Colonic mucosa (tissue), 4 donors: ENCODE measurements at regions not wholly inside any gene's neighbourhood (a gene's known extent, or its start where the extent isn't known, plus 50 kb on each side); places are given as distances from the start of the nearest gene placed in this dataset.

Source experiments
- DNase-seq: peaks from one replicate; pipeline ENCODE4 v3.0.0-alpha.2; 2020
- H3K27ac ChIP-seq: fragments of 200-600 bp; one replicate; pipeline ENCODE4 v1.8.0; 2021
- H3K27me3 ChIP-seq: fragments of 200-600 bp; one replicate; pipeline ENCODE4 v1.8.0; 2021
- H3K36me3 ChIP-seq: fragments of 200-600 bp; one replicate; pipeline ENCODE4 v1.8.0; 2021
- H3K4me1 ChIP-seq: fragments of 200-600 bp; one replicate; pipeline ENCODE4 v1.8.0; 2021; ENCODE audit warnings: mild to moderate bottlenecking
- H3K4me3 ChIP-seq: fragments of 200-600 bp; one replicate; pipeline ENCODE4 v1.8.0; 2021
- H3K9ac ChIP-seq, 2 donors: one replicate each; pipeline ENCODE4 v1.7.0; 2013; ENCODE audit warnings: control low read depth in 2 of 2, low read depth in 2 of 2, low read length in 2 of 2
- H3K9me3 ChIP-seq: fragments of 200-600 bp; one replicate; pipeline ENCODE4 v1.8.0; 2021
- intact Hi-C: fragments of 100-400 bp; cut with DNase I; formaldehyde crosslinking; loops from one replicate; pipeline ENCODE4 v1.14.1; 2022
- TF ChIP-seq, protein P1 (sequence below): fragments of 200-600 bp; IDR thresholded peaks from one replicate; pipeline ENCODE4 v1.8.0; 2022; ENCODE audit warnings: antibody characterized with exemption, mild to moderate bottlenecking
- donor health status: healthy.
- donor health status: DM: no; HTN: no; CAD: no.
- donor health status: DM: no; HTN: no; CAD: no.

DNA sequence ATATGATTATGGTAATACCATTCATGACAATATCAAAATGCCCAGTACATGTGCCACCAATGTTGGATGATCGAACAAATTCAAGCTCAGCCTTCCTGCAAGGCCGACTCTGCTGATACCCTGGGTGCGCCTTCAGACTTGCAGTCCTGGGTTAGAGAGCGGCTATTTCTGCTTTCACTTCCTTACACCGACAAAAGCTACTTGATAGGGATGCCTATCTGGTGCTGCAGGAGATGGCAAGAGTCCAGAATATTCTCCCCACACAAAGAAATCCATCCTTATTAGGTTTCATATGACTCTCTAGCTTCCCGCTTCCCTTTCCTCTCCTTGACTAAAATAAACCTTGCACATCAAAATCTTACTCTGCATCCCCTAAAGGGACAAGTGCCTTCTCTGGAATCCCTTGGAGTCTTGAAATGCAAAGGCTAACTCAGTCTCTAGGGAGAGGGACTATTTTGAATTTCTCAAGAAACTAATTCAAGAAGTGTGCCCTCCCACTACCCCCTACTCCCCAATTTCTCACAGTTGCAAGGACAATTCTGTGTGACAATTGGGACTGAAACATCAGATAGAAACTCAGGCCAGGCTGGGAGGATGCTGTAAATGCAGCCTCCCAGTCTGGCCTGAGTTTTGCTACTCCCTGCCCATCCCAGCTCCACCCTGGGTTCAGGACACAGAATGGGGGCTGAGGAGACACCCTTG is 103.1 kb upstream of the USP24 start:
- intact Hi-C loops = no loop called here
- TF ChIP-seq, protein P1, sequence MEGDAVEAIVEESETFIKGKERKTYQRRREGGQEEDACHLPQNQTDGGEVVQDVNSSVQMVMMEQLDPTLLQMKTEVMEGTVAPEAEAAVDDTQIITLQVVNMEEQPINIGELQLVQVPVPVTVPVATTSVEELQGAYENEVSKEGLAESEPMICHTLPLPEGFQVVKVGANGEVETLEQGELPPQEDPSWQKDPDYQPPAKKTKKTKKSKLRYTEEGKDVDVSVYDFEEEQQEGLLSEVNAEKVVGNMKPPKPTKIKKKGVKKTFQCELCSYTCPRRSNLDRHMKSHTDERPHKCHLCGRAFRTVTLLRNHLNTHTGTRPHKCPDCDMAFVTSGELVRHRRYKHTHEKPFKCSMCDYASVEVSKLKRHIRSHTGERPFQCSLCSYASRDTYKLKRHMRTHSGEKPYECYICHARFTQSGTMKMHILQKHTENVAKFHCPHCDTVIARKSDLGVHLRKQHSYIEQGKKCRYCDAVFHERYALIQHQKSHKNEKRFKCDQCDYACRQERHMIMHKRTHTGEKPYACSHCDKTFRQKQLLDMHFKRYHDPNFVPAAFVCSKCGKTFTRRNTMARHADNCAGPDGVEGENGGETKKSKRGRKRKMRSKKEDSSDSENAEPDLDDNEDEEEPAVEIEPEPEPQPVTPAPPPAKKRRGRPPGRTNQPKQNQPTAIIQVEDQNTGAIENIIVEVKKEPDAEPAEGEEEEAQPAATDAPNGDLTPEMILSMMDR = no peak
- no peaks in the 10 kb centered on the region for H3K36me3 ChIP-seq
- H3K4me3 ChIP-seq = no peak overlapping the region
- H3K4me1 ChIP-seq = no peaks in the 10 kb centered on the region
- H3K9ac ChIP-seq = no peak overlapping the region
- no peaks in the 10 kb centered on the region for H3K9me3 ChIP-seq
- H3K27ac ChIP-seq = no peak overlapping the region
- no peak for DNase-seq
- H3K27me3 ChIP-seq = no peaks in the 10 kb centered on the region

GRCh38 chr1:55317673-55318072 is 102.5 kb upstream of the USP24 start:
- TF ChIP-seq, protein P1 = no peak
- no peak overlapping the region for H3K4me3 ChIP-seq
- intact Hi-C loops = no loop called here
- DNase-seq = no peak
- no peaks in the 10 kb centered on the region for H3K4me1 ChIP-seq
- no peaks in the 10 kb centered on the region for H3K9me3 ChIP-seq
- H3K27me3 ChIP-seq = no peaks in the 10 kb centered on the region
- H3K9ac ChIP-seq = no peak overlapping the region
- H3K27ac ChIP-seq = no peak overlapping the region
- H3K36me3 ChIP-seq = no peaks in the 10 kb centered on the region

DNA sequence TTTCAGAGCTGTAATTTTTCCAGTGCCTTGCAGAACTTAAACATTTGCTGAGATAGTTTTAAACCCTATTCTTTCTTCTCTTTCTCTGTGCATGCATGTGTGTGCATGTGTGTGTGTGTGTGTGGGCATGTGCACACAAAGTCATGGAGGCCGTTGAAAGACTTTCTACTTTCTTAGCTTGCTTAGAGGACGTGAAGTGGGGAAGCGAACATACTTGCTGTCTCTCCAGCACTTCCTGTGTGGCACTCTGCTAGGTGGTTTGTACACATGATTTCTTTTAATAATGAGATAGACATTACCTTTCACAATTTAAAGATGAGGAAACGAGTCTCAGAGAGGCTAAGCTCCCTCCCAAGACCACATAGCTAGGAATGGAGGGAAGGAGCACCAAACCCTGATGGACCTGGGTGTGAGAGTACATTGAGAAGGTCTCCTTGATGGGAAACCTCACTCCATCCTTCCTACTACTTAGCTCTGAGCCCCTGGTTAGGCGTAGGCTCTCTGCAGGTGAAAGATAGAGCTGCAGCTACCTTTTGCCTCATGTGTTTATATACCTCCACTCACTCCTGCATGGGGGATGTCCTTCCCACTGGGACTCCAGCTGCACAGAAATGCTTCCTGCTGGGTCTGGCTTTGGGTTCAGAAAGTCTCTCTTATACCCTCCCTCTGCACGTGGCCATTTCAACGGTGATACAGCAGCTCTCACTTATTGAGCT is 101.9 kb upstream of the USP24 start:
- TF ChIP-seq, protein P1 = no peak
- Histone ChIP-seq H3K27ac (no peak overlapping the region), H3K4me1 (no peaks in the 10 kb centered on the region), H3K27me3 (no peaks in the 10 kb centered on the region), H3K4me3 (no peak overlapping the region), H3K9ac (no peak overlapping the region), H3K36me3 (no peaks in the 10 kb centered on the region), H3K9me3 (no peaks in the 10 kb centered on the region)
- no peak for DNase-seq
- intact Hi-C loops = no loop called here

DNA sequence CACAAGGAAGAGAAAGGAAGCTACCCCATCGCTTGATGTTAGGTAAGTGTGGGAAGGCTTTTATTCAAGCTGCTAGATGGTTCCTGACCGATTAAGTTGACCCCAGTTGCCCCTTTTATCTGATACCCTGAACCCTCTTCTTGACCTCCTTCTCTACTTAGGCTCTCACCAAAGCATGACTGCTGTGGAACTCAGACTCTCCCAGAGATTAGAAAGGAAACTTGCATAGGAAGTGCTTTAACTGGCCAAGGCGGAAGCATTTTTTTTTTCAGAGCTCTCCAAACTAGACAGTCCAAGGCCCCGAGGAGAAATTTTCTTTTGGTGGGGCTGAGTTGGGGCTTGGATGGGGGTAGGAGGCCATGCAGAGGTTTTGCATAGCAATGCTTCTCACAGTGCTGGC is 101.3 kb upstream of the USP24 start:
- TF ChIP-seq, protein P1 = no peak
- no peak overlapping the region for H3K9ac ChIP-seq
- DNase-seq = no peak
- no peaks in the 10 kb centered on the region for H3K27me3 ChIP-seq
- no peak overlapping the region for H3K27ac ChIP-seq
- intact Hi-C loops = no loop called here
- no peaks in the 10 kb centered on the region for H3K9me3 ChIP-seq
- no peaks in the 10 kb centered on the region for H3K36me3 ChIP-seq
- no peak overlapping the region for H3K4me3 ChIP-seq
- no peaks in the 10 kb centered on the region for H3K4me1 ChIP-seq

GRCh38 chr1:55315552-55315951 is 100.4 kb upstream of the USP24 start:
- Histone ChIP-seq H3K4me1 (no peaks in the 10 kb centered on the region), H3K4me3 (no peak overlapping the region), H3K36me3 (no peaks in the 10 kb centered on the region), H3K9ac (no peak overlapping the region), H3K27me3 (no peaks in the 10 kb centered on the region), H3K27ac (no peak overlapping the region), H3K9me3 (no peaks in the 10 kb centered on the region)
- intact Hi-C loops = no loop called here
- no peak for DNase-seq
- TF ChIP-seq, protein P1 = no peak
